Cerebellar cortex (tissue), 1 donor: ENCODE measurements at regions not wholly inside any gene's neighbourhood (a gene's known extent, or its start where the extent isn't known, plus 50 kb on each side); places are given as distances from the start of the nearest gene placed in this dataset.
A peak's percentile ranks its signal among the peaks of the same experiment; 100 is the strongest.
"Not testable (repeated sequence)": the region's sequence is repeated elsewhere in the genome, so short reads cannot be mapped to it uniquely, and the experiment has no call there.

ENCODE experiments used
- DNase-seq: peaks from one replicate; pipeline ENCODE4 v3.0.0-alpha.2; 2015; ENCODE audit warnings: low spot score

GRCh38 chr11:34001557-34002064, 49.9 kb upstream of the CAPRIN1 start:
- DNase-seq = no peak

GRCh38 chr11:33999393-33999792, 52.1 kb upstream of the CAPRIN1 start:
- no peak for DNase-seq

DNA sequence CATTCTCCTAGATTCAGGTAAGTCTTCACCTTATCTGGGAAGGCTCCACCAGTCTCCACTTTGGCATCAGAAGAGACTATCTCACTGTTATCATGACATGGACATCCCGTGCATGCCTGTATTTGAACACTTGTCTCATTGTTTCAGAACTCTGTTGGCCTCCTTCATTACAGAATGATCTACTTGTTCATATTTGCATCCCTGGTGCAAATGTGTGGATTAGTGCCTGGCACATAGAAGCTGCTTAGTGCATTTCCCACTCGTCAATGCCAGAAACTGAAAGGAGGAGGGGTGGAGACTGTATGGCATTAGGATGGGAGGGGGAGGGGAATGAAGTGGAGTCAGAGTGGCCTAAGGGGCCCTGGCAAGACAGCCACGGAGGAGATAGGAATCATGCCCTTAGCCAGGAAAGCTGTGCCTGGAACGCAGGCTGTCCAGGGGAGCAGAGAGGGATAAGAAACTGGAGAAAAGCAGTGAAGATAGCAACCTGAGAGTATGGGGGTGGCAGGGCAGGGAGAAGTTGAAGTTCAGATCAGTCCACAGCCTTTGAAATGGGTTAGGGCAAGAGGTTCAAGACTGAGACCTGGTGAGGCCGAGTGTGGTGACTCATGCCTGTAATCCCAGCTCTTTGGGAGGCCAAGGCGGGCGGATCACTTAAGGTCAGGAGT, 53.8 kb upstream of the CAPRIN1 start:
- DNase-seq = no peak

- peak; percentile 81 for DNase-seq
These were observed 54.8 kb upstream of the CAPRIN1 start for GRCh38 chr11:33996498-33997454.

DNA sequence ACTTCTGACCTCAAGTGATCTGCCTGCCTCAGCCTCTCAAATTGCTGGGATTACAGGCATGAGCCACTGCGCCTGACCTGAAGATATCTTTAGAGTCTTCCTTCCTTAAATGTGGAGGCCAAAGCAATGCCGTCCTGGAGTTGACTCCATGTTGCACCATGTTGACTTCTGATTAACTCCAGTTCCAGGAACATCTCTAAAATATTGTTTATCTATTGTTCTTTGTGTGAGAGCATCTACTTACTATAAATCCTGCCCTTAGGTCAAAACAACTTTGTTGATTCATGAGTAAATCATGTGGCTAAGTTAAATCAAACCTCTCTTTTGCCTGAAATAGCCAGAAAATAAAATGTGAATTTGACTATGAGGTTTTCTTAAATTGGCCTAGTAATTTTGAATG, 56.6 kb upstream of the CAPRIN1 start:
- DNase-seq = no peak

GRCh38 chr11:33991136-33991535, 60.4 kb upstream of the CAPRIN1 start:
- not testable (repeated sequence) for DNase-seq

DNA sequence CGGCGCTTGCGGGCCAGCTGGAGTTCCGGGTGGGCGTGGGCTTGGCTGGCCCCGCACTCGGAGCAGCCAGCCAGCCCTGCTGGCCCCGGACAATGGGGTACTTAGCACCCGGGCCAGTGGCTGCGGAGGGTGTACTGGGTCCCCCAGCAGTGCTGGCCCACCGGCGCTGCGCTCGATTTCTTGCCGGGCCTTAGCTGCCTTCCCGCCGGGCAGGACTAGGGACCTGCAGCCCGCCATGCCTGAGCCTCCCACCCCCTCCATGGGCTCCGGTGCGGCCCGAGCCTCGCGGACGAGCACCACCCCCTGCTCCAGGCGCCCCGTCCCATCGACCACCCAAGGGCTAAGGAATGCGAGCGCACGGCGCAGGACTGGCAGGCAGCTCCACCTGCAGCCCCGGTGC, 61.4 kb upstream of the CAPRIN1 start:
- DNase-seq = not testable (repeated sequence)

- DNase-seq = no peak
These were observed 62.1 kb upstream of the CAPRIN1 start for GRCh38 chr11:33989461-33989860.

GRCh38 chr11:33988586-33989370, 62.8 kb upstream of the CAPRIN1 start:
- DNase-seq = no peak

DNA sequence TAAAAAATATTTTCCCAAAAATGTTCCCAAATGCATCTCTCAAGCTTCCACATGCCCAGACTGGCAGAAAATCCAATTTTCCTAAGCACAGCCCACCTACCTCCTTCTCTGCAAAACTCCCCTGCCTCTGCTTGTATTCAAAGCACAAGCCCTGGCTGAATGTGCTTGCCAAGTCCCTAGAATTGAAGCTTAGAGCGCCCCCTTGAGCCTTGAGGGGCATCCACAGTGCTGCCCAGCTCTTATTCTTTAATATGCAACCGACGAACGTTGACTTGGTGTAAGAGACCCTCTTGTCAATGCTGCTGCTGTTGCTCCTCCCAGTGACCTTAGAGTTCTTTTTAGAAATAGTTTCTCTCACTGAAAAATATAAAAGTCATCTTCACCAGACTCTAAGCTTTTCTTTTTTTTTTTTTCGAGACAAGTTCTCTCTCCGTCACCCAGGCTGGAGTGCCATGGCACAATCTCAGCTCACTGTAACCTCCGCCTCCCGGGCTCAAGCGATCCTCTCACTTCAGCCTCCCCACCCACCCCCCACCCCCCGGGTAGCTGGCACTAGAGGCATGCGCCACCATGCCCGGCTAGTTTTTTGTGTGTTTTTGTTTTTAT, 63.5 kb upstream of the CAPRIN1 start:
- DNase-seq = peak; percentile 69

DNA sequence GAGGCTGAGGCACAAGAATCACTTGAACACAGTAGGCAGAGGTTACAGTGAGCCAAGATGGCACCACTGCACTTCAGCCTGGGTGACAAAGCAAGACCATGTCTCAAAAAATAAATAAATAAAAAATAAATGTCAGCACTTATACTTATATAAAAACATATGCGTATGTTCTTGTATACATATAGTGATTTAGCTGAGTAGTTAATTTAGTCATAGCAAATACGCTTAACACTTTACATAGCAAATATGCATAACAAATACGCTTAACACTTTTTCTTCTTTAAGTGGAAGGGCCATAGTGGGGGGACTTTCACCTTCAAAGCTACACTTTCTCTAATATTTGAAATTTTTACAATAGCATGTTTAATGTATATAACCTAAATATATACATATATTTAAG, 64.0 kb upstream of the CAPRIN1 start:
- no peak for DNase-seq

DNA sequence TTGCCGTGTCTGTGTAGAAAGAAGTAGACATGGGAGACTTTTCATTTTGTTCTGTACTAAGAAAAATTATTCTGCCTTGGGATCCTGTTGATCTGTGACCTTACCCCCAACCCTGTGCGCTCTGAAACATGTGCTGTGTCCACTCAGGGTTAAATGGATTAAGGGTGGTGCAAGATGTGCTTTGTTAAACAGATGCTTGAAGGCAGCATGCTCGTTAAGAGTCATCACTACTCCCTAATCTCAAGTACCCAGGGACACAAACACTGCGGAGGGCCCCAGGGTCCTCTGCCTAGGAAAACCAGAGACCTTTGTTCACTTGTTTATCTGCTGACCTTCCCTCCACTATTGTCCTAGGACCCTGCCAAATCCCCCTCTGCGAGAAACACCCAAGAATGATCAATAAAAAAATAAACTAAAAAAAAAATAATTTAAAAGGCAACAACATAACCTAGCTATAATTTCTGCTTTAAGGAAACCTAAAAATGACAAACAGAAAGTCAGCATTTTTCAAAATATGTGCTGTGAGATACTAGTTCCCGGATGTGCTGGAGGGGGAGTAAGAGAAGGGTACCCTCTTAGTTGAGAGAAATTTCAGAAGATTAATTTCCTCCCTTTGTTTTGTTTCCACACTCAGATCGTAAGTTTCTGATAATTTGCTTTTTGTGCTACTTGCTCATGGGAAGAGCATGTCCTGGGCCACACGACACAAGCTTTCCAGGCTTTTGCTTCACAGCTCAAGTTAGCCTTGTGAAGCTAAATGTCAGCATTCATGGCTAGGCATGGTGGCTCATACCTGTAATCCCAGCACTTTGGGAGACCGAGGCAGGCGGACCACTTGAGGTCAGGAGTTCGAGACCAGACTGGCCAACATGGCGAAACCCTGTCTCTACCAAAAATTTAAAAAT, 64.7 kb upstream of the CAPRIN1 start:
- DNase-seq = not testable (repeated sequence)

GRCh38 chr11:33984682-33985389, 66.7 kb upstream of the CAPRIN1 start:
- DNase-seq = no peak

GRCh38 chr11:33982661-33983060, 68.9 kb upstream of the CAPRIN1 start:
- no peak for DNase-seq

DNA sequence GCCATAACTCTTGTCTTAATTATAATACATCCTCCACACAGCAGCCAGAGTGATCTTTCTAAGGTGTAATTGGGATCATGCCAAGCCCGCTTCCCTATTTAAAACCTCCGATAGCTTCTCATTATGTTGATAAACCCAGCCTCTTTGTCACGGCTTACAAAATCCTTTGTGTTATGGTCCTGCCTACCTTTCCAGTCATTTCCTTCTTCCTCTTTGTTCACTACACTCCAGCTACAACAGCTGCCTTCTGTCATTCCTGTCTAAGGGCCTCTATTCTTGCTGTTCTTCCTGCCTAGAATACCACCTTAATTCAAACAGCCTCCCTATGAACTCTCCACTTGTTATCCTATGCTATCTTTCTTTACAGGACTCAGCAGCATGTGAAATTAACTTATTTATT, 70.6 kb upstream of the CAPRIN1 start:
- DNase-seq = no peak

GRCh38 chr11:33978376-33978775, 73.2 kb upstream of the CAPRIN1 start:
- no peak for DNase-seq

GRCh38 chr11:33977676-33978075, 73.9 kb upstream of the CAPRIN1 start:
- no peak for DNase-seq

GRCh38 chr11:33976495-33977199, 74.9 kb upstream of the CAPRIN1 start:
- DNase-seq = no peak

- no peak for DNase-seq
These were observed 76.7 kb upstream of the CAPRIN1 start for GRCh38 chr11:33974804-33975203.
